Skeletal muscle tissue (tissue), 3 donors: ENCODE measurements at regions not wholly inside any gene's neighbourhood (a gene's known extent, or its start where the extent isn't known, plus 50 kb on each side); places are given as distances from the start of the nearest gene placed in this dataset.

Source experiments
- H3K27ac ChIP-seq: one replicate; pipeline ENCODE4 v1.7.0; 2013; ENCODE audit warnings: mild to moderate bottlenecking, low read depth, low read length, inconsistent platforms
- H3K27me3 ChIP-seq, 3 donors: one replicate each; pipeline ENCODE4 v1.7.0; 2013; ENCODE audit warnings: low read length in 3 of 3; ENCODE audit not compliant: control insufficient read depth in 3 of 3, insufficient read depth in 3 of 3
- H3K36me3 ChIP-seq, 3 donors: one replicate each; pipeline ENCODE4 v1.7.0; 2013; ENCODE audit warnings: low read length in 3 of 3; ENCODE audit not compliant: control insufficient read depth in 3 of 3, insufficient read depth in 3 of 3
- H3K4me1 ChIP-seq, 3 donors: one replicate each; pipeline ENCODE4 v1.7.0; 2013; ENCODE audit warnings: low read length in 3 of 3, mild to moderate bottlenecking in 3 of 3; ENCODE audit not compliant: control insufficient read depth in 3 of 3, insufficient read depth in 3 of 3
- H3K4me3 ChIP-seq, 3 donors: one replicate each; pipeline ENCODE4 v1.7.0; 2013; ENCODE audit warnings: low read length in 3 of 3
- H3K9ac ChIP-seq, 3 donors: one replicate each; pipeline ENCODE4 v1.7.0; 2013; ENCODE audit warnings: low read length in 3 of 3, mild to moderate bottlenecking in 3 of 3, moderate library complexity in 2 of 3, low read depth in 1 of 3
- H3K9me3 ChIP-seq, 3 donors: one replicate each; pipeline ENCODE4 v1.7.0; 2013; ENCODE audit warnings: low read length in 3 of 3; ENCODE audit not compliant: control insufficient read depth in 3 of 3
- donor health status: Osteomylitis.

- Histone ChIP-seq H3K27me3 (peaks cover 0 to 2% (median 0%) of the 10 kb centered on the region in 3 donors), H3K9me3 (no peaks in the 10 kb centered on the region), H3K4me3 (no peak overlapping the region), H3K4me1 (no peaks in the 10 kb centered on the region), H3K27ac (no peak overlapping the region), H3K36me3 (no peaks in the 10 kb centered on the region), H3K9ac (no peak overlapping the region)
Measured at GRCh38 chr5:74946471-74946870, 80.3 kb upstream of the FAM169A start.

GRCh38 chr5:74945561-74946165 is 79.5 kb upstream of the FAM169A start:
- Histone ChIP-seq H3K4me3 (no peak overlapping the region), H3K4me1 (no peaks in the 10 kb centered on the region), H3K36me3 (no peaks in the 10 kb centered on the region), H3K9ac (no peak overlapping the region), H3K27me3 (peaks cover 0 to 2% (median 0%) of the 10 kb centered on the region in 3 donors), H3K27ac (no peak overlapping the region), H3K9me3 (no peaks in the 10 kb centered on the region)

GRCh38 chr5:74943905-74944304 is 77.7 kb upstream of the FAM169A start:
- H3K9me3 ChIP-seq, result no peaks in the 10 kb centered on the region
- no peak overlapping the region for H3K27ac ChIP-seq
- no peaks in the 10 kb centered on the region for H3K4me1 ChIP-seq
- H3K27me3 ChIP-seq, result peaks cover 0 to 2% (median 0%) of the 10 kb centered on the region in 3 donors
- H3K36me3 ChIP-seq, result no peaks in the 10 kb centered on the region
- no peak overlapping the region for H3K4me3 ChIP-seq
- no peak overlapping the region for H3K9ac ChIP-seq

DNA sequence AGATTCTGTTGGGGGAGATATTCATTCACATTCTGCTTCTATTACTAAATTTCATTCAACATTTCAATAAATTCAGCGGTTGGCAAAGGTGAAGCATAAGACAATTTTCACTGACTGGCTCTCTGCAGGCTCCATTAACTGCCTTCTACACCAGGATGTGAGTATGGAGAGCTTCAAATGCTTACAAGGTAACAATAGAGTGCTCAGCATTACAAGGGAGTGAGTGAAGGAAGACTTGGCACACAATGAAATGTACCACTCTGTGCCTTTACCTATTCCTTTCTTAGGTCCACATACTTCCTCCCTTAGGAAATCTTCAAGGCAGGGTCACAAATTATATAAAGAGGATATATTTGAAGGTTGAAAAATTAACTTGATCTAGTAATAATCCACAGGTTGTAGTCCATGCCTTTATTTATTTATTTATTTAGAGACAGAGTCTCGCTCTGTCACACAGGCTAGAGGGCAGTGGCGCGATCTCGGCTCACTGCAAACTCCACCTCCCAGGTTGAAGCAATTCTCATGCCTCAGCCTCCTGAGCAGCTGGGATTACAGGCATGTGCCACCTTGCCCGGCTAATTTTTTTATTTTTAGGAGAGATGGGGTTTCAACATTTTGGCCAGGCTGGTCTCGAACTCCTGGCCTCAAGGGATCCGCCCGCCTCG is 76.6 kb upstream of the FAM169A start:
- peaks cover 0 to 2% (median 0%) of the 10 kb centered on the region in 3 donors for H3K27me3 ChIP-seq
- H3K4me1 ChIP-seq, result no peaks in the 10 kb centered on the region
- H3K9me3 ChIP-seq, result no peaks in the 10 kb centered on the region
- H3K4me3 ChIP-seq, result no peak overlapping the region
- H3K9ac ChIP-seq, result no peak overlapping the region
- no peak overlapping the region for H3K27ac ChIP-seq
- H3K36me3 ChIP-seq, result no peaks in the 10 kb centered on the region

DNA sequence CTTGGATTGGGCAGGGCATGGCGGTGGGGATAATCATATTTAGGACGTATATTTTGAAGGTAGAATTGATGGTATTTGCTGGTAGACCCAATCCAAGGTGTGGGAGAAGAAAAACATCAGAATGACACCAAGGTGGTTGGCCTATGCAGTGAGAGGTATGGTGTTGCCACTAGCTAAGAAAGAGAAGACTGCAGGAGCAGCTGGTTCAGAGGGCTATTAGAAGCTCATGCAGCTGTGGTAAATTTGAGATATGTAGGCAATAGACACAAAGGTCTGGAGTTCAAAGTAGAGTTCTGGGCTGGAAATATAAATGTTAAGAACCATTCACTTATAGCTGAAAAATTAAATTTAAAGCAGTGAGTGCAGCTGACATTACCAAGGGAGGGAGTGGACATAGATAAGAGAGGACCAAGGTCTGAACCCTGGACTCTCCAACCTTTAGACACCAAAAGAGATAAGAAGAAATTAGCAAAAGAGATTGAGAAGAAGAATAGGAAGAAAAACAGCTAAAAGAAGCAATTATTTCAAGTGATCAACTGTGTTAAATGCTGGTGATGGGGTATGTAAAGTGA is 74.7 kb upstream of the FAM169A start:
- no peak overlapping the region for H3K27ac ChIP-seq
- H3K36me3 ChIP-seq, result no peaks in the 10 kb centered on the region
- no peaks in the 10 kb centered on the region for H3K9me3 ChIP-seq
- no peak overlapping the region for H3K9ac ChIP-seq
- H3K27me3 ChIP-seq, result peaks cover 0 to 2% (median 0%) of the 10 kb centered on the region in 3 donors
- H3K4me1 ChIP-seq, result no peaks in the 10 kb centered on the region
- H3K4me3 ChIP-seq, result no peak overlapping the region

GRCh38 chr5:74938250-74938933 is 72.2 kb upstream of the FAM169A start:
- Histone ChIP-seq H3K4me1 (no peaks in the 10 kb centered on the region), H3K36me3 (no peaks in the 10 kb centered on the region), H3K9me3 (no peaks in the 10 kb centered on the region), H3K9ac (no peak overlapping the region), H3K27me3 (peaks cover 0 to 3% (median 0%) of the 10 kb centered on the region in 3 donors), H3K27ac (no peak overlapping the region), H3K4me3 (no peak overlapping the region)

DNA sequence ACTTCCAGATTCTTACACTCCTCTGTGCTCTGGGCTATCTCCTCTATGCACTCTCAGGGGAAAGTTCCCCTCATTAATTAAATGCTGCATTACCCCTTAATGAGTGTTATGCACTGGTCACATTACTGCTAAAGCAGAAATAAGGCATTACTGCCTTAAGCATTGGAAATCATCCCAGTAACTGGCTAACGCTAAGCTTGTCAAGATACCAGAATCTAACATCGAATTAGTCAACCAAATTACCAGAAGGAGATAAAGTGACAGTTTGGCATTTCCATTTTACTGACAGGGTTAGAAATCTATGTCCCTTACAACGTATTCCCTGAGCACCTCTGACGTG is 69.5 kb upstream of the FAM169A start:
- Histone ChIP-seq H3K27me3 (peaks cover 0 to 3% (median 0%) of the 10 kb centered on the region in 3 donors), H3K36me3 (no peaks in the 10 kb centered on the region), H3K9ac (no peak overlapping the region), H3K9me3 (no peaks in the 10 kb centered on the region), H3K27ac (peak overlapping the region; percentile 23), H3K4me1 (no peaks in the 10 kb centered on the region), H3K4me3 (no peak overlapping the region)

- Histone ChIP-seq H3K27ac (peak overlapping the region; percentile 23), H3K4me1 (no peaks in the 10 kb centered on the region), H3K36me3 (no peaks in the 10 kb centered on the region), H3K27me3 (peaks cover 0 to 3% (median 0%) of the 10 kb centered on the region in 3 donors), H3K4me3 (no peak overlapping the region), H3K9ac (no peak overlapping the region), H3K9me3 (no peaks in the 10 kb centered on the region)
Measured at GRCh38 chr5:74934949-74935751, 69.0 kb upstream of the FAM169A start.

GRCh38 chr5:74927336-74927735 is 61.1 kb upstream of the FAM169A start:
- H3K36me3 ChIP-seq, result no peaks in the 10 kb centered on the region
- H3K4me1 ChIP-seq, result no peaks in the 10 kb centered on the region
- H3K27ac ChIP-seq, result no peak overlapping the region
- H3K27me3 ChIP-seq, result no peaks in the 10 kb centered on the region
- no peak overlapping the region for H3K9ac ChIP-seq
- no peaks in the 10 kb centered on the region for H3K9me3 ChIP-seq
- no peak overlapping the region for H3K4me3 ChIP-seq
